ENCODE measurements at regions not wholly inside any gene's neighbourhood (a gene's known extent, or its start where the extent isn't known, plus 50 kb on each side); places are given as distances from the start of the nearest gene placed in this dataset.
A peak's percentile ranks its signal among the peaks of the same experiment; 100 is the strongest.

DNA sequence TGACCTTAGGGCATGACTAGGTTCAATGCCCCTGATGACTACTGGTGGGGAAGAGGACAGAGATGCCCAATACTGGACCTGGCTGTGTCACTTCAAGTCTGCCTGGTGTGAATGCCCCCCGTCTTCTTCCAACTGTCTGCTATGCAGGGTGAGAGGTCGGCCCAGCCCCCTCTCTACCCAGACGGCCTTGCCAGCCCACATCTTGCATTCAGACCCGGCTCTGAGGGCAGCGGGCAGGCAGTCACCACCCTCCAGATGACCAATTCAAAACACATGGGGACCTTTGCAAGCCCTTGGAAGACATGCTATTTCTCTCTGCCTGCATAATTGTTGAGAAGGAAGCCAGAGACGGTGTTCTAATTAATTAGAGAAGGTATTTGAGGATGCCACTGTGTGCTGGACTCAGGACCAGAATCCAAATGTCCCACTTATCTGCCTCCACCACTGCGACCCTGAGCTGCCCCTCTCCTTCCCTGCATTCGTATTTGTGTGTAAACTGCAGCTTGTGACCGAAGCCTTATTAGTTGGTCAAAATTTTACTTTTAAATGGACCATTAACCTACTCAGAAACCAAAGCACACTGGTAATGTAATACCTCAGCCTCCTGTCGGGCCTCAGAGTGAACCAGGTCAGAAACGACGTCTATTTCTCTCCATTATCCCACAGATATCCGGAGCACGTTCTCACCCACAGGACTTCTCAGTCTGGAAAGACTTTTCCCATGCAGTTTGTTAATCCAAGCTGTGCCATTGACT, 407.0 kb downstream of the ZNF536 start:
- Mint-ChIP-seq H3K27me3 (ENCODE audit: low read depth, poor library complexity) (no peaks in the 10 kb centered on the region), H3K36me3 (ENCODE audit: low read depth) (no peaks in the 10 kb centered on the region), H3K9me3 (no peaks in the 10 kb centered on the region), H3K4me3 (no peak overlapping the region), H3K27ac (peak overlapping the region; percentile 46), H3K4me1 (peaks cover 19% of the 10 kb centered on the region)
- TF ChIP-seq, protein P1, sequence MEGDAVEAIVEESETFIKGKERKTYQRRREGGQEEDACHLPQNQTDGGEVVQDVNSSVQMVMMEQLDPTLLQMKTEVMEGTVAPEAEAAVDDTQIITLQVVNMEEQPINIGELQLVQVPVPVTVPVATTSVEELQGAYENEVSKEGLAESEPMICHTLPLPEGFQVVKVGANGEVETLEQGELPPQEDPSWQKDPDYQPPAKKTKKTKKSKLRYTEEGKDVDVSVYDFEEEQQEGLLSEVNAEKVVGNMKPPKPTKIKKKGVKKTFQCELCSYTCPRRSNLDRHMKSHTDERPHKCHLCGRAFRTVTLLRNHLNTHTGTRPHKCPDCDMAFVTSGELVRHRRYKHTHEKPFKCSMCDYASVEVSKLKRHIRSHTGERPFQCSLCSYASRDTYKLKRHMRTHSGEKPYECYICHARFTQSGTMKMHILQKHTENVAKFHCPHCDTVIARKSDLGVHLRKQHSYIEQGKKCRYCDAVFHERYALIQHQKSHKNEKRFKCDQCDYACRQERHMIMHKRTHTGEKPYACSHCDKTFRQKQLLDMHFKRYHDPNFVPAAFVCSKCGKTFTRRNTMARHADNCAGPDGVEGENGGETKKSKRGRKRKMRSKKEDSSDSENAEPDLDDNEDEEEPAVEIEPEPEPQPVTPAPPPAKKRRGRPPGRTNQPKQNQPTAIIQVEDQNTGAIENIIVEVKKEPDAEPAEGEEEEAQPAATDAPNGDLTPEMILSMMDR (IDR thresholded peaks at IDR 0.05): no peak
- no peak for DNase-seq

GRCh38 chr19:30778061-30778460, 405.9 kb downstream of the ZNF536 start:
- H3K9me3 Mint-ChIP-seq: peaks cover 6% of the 10 kb centered on the region
- peaks cover 14% of the 10 kb centered on the region for H3K4me1 Mint-ChIP-seq
- TF ChIP-seq, protein P1 (IDR thresholded peaks at IDR 0.05): no peak
- H3K27me3 Mint-ChIP-seq (ENCODE audit: low read depth, poor library complexity): no peaks in the 10 kb centered on the region
- no peak for DNase-seq
- H3K36me3 Mint-ChIP-seq (ENCODE audit: low read depth): no peaks in the 10 kb centered on the region
- no peak overlapping the region for H3K27ac Mint-ChIP-seq
- H3K4me3 Mint-ChIP-seq: no peak overlapping the region

DNA sequence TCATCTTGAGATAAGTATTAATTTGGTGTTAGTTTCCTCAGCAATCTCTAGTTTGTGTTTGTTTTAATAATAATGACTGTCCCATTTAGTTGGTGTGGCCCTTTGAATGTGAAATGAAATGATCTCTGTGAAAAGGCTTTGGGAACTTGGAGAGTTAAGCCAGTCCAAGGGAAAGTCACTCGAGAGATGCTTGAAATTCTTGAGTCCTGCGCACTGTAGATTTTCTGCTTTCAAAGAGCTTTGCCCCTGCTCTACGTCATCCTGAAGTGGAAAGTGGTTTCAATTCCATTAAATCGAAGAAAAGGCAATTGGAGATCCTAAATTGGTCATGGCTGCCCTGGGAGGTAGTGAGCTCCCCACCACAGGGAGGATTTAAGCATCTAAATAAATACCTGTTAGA, 403.8 kb downstream of the ZNF536 start:
- TF ChIP-seq, protein P1 (IDR thresholded peaks at IDR 0.05): no peak
- Mint-ChIP-seq H3K4me1 (peaks cover 14% of the 10 kb centered on the region), H3K27me3 (ENCODE audit: low read depth, poor library complexity) (no peaks in the 10 kb centered on the region), H3K36me3 (ENCODE audit: low read depth) (no peaks in the 10 kb centered on the region), H3K9me3 (peaks cover 22% of the 10 kb centered on the region), H3K27ac (no peak overlapping the region), H3K4me3 (no peak overlapping the region)
- no peak for DNase-seq

GRCh38 chr19:30774252-30774766, 402.1 kb downstream of the ZNF536 start:
- no peak overlapping the region for H3K4me3 Mint-ChIP-seq
- no peaks in the 10 kb centered on the region for H3K27me3 Mint-ChIP-seq (ENCODE audit: low read depth, poor library complexity)
- no peak for DNase-seq
- H3K36me3 Mint-ChIP-seq (ENCODE audit: low read depth): no peaks in the 10 kb centered on the region
- H3K9me3 Mint-ChIP-seq: peaks cover 31% of the 10 kb centered on the region
- H3K4me1 Mint-ChIP-seq: peaks cover 9% of the 10 kb centered on the region
- TF ChIP-seq, protein P1 (IDR thresholded peaks at IDR 0.05): no peak
- H3K27ac Mint-ChIP-seq: no peak overlapping the region

DNA sequence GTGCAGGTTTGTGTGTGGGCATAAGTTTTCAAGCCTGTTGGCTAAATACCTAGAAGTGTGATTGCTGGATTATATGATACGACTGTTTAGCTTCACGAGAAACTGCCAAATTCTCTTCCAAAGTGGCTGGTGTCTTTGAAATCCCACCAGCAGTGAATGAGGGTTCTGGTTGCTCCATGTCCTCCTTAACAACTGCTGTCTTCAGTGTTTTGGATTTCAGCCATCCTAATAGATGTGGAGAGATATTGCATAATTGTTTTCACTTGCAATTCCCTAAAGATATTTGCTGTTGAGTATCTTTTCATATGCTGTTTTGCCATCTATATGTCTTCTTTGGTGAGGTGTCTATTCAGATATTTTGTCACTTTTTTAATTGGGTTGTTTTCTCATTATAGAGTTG, 390.5 kb downstream of the ZNF536 start:
- DNase-seq: no peak
- no peak overlapping the region for H3K27ac Mint-ChIP-seq
- no peaks in the 10 kb centered on the region for H3K4me1 Mint-ChIP-seq
- TF ChIP-seq, protein P1 (IDR thresholded peaks at IDR 0.05): no peak
- no peak overlapping the region for H3K4me3 Mint-ChIP-seq
- H3K36me3 Mint-ChIP-seq (ENCODE audit: low read depth): no peaks in the 10 kb centered on the region
- H3K9me3 Mint-ChIP-seq: peaks cover 16% of the 10 kb centered on the region
- H3K27me3 Mint-ChIP-seq (ENCODE audit: low read depth, poor library complexity): peaks cover 9% of the 10 kb centered on the region

DNA sequence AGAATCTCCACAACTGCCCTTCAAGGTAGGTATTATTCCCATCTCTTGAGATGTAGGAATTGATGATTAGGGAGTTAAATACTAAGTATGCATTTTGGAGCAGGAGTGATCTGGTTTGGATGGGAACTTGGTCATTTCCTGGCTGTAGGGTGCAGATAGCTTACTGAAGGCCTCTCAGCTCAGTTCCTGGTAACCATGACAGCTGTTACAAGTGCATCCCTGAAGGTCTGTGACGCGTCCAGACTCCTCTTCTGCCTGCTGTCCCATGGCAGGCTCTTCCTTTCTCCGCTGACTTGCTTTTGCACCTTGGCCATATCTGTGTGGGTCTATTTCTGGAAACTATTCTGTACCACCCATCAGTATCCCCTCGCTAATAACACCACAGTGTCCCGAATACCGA, 387.8 kb downstream of the ZNF536 start:
- TF ChIP-seq, protein P1 (IDR thresholded peaks at IDR 0.05): no peak
- no peaks in the 10 kb centered on the region for H3K4me1 Mint-ChIP-seq
- peaks cover 9% of the 10 kb centered on the region for H3K27me3 Mint-ChIP-seq (ENCODE audit: low read depth, poor library complexity)
- no peak overlapping the region for H3K27ac Mint-ChIP-seq
- H3K9me3 Mint-ChIP-seq: peaks cover 11% of the 10 kb centered on the region
- H3K36me3 Mint-ChIP-seq (ENCODE audit: low read depth): no peaks in the 10 kb centered on the region
- DNase-seq: no peak
- no peak overlapping the region for H3K4me3 Mint-ChIP-seq

Measured in nephron progenitor cell (in vitro differentiated cells).